Esophagus squamous epithelium (tissue), 5 donors: ENCODE measurements at regions not wholly inside any gene's neighbourhood (a gene's known extent, or its start where the extent isn't known, plus 50 kb on each side); places are given as distances from the start of the nearest gene placed in this dataset.
A peak's percentile ranks its signal among the peaks of the same experiment; 100 is the strongest.
"Not testable (repeated sequence)": the region's sequence is repeated elsewhere in the genome, so short reads cannot be mapped to it uniquely, and the experiment has no call there.

Source experiments
- DNase-seq: peaks from one replicate; lab custom pipeline; 2025; lab: John Stamatoyannopoulos, UW
- H3K27ac ChIP-seq, 4 donors: fragments of 200-600 bp; sonication (generic); one replicate each; pipeline ENCODE4 v1.5.1; 2016 to 2019; ENCODE audit warnings: mild to moderate bottlenecking in 1 of 4
- H3K27me3 ChIP-seq, 4 donors: fragments of 200-600 bp; sonication (generic); 1 replicate in 3 of 4; 2 replicates in 1 of 4; pipeline versions ENCODE4 v1.5.1 to v1.6.0; 2017 to 2021; ENCODE audit warnings: antibody characterized with exemption in 1 of 4
- H3K36me3 ChIP-seq, 3 donors: fragments of 200-600 bp; sonication (generic); one replicate each; pipeline ENCODE4 v1.5.1; 2016 to 2019
- H3K4me1 ChIP-seq, 3 donors: fragments of 200-600 bp; sonication (generic); one replicate each; pipeline ENCODE4 v1.5.1; 2017 to 2019
- H3K4me3 ChIP-seq, 4 donors: fragments of 200-600 bp; sonication (generic); 1 replicate in 3 of 4; 2 replicates in 1 of 4; pipeline ENCODE4 v1.5.1; 2016 to 2019; ENCODE audit warnings: mild to moderate bottlenecking in 2 of 4, moderate library complexity in 1 of 4
- H3K9me3 ChIP-seq, 3 donors: fragments of 200-600 bp; sonication (generic); one replicate each; pipeline ENCODE4 v1.5.1; 2016 to 2019
- POLR2A ChIP-seq, 4 donors: fragments of 450-650 bp; IDR thresholded peaks; one replicate each; pipeline ENCODE4 v1.6.1; 2017; ENCODE audit warnings: antibody characterized with exemption in 4 of 4, mild to moderate bottlenecking in 4 of 4, moderate library complexity in 3 of 4
- WGBS, 2 donors: methylation state at CpG; one replicate each; pipeline ENCODE4 v1.1.5; 2018; 5-methylcytosine and 5-hydroxymethylcytosine counted together
- intact Hi-C: fragments of 100-400 bp; cut with DNase I; formaldehyde crosslinking; loops from one replicate; pipeline ENCODE4 v1.15.0; 2022
- TF ChIP-seq, protein P1 (sequence below), 6 experiments: fragments of 450-650 bp in 4 of 6; fragments of 200-600 bp in 2 of 6; sonication (generic) in 2 of 6; IDR thresholded peaks; one replicate each; pipeline ENCODE4 v1.5.1; 2016 to 2019; ENCODE audit warnings: antibody characterized with exemption in 6 of 6, mild to moderate bottlenecking in 4 of 6, moderate library complexity in 4 of 6
- donor health status: DM: yes; HTN: yes; CAD: no.

GRCh38 chr7:29723599-29723998 is 82.7 kb upstream of the WIPF3 start:
- Histone ChIP-seq H3K9me3 (no peaks in the 10 kb centered on the region), H3K27me3 (peaks cover 0 to 10% (median 0%) of the 10 kb centered on the region in 4 donors), H3K36me3 (no peaks in the 10 kb centered on the region), H3K4me1 (no peaks in the 10 kb centered on the region), H3K4me3 (no peak overlapping the region), H3K27ac (no peak overlapping the region)
- WGBS, 2 donors: 72 to 74% methylated on average over 5 of the region's 5 CpGs
- intact Hi-C loops: no loop called here
- DNase-seq: no peak
- no peak for TF ChIP-seq POLR2A (IDR thresholded peaks at IDR 0.05)
- TF ChIP-seq, protein P1, sequence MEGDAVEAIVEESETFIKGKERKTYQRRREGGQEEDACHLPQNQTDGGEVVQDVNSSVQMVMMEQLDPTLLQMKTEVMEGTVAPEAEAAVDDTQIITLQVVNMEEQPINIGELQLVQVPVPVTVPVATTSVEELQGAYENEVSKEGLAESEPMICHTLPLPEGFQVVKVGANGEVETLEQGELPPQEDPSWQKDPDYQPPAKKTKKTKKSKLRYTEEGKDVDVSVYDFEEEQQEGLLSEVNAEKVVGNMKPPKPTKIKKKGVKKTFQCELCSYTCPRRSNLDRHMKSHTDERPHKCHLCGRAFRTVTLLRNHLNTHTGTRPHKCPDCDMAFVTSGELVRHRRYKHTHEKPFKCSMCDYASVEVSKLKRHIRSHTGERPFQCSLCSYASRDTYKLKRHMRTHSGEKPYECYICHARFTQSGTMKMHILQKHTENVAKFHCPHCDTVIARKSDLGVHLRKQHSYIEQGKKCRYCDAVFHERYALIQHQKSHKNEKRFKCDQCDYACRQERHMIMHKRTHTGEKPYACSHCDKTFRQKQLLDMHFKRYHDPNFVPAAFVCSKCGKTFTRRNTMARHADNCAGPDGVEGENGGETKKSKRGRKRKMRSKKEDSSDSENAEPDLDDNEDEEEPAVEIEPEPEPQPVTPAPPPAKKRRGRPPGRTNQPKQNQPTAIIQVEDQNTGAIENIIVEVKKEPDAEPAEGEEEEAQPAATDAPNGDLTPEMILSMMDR (IDR thresholded peaks at IDR 0.05): no peak

DNA sequence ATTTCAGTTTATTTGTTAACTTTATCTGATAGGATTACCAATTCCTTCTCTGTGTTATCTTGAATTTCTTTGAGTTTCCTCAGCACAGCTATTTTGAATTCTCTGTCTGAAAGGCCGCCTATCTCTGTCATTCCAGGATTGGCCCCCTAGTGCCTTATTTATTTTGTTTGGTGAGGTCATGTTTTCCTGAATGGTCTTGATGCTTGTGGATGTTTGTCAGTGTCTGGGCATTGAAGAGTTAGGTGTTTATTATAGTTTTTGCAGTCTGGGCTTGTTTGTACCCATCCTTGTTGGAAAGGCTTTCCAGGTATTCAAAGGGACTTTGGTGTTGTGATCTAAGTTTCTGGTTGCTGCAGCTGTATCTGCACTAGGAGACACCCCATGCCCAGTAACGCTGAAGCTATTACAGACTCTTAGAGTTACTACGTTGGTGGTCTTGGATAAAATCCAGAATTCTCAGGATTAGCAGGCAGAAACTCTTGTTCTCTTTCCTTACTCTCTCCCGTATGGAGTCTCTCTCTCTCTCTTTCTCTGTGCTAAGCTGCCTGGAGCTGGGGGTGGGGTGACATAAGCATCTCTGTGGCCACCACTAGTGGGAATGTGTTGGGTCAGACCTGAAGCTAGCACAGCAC is 76.7 kb upstream of the WIPF3 start:
- peaks cover 0 to 14% (median 0%) of the 10 kb centered on the region in 4 donors for H3K27me3 ChIP-seq
- H3K4me3 ChIP-seq, H3K27ac ChIP-seq, DNase-seq, intact Hi-C loops, H3K4me1 ChIP-seq, H3K36me3 ChIP-seq, H3K9me3 ChIP-seq: not testable (repeated sequence)
- 60 to 69% methylated on average over 3 to 4 of the region's 4 CpGs for WGBS, 2 donors

GRCh38 chr7:29734246-29734731 is 72.0 kb upstream of the WIPF3 start:
- no peak overlapping the region for H3K4me3 ChIP-seq
- TF ChIP-seq, protein P1 (IDR thresholded peaks at IDR 0.05): no peak
- TF ChIP-seq POLR2A (IDR thresholded peaks at IDR 0.05): no peak
- peaks cover 0 to 5% (median 0%) of the 10 kb centered on the region in 4 donors for H3K27me3 ChIP-seq
- no peak for DNase-seq
- no peaks in the 10 kb centered on the region for H3K9me3 ChIP-seq
- 75 to 76% methylated on average over 3 of the region's 3 CpGs for WGBS, 2 donors
- intact Hi-C loops: no loop called here
- H3K27ac ChIP-seq: no peak overlapping the region
- H3K36me3 ChIP-seq: no peaks in the 10 kb centered on the region
- H3K4me1 ChIP-seq: no peaks in the 10 kb centered on the region

DNA sequence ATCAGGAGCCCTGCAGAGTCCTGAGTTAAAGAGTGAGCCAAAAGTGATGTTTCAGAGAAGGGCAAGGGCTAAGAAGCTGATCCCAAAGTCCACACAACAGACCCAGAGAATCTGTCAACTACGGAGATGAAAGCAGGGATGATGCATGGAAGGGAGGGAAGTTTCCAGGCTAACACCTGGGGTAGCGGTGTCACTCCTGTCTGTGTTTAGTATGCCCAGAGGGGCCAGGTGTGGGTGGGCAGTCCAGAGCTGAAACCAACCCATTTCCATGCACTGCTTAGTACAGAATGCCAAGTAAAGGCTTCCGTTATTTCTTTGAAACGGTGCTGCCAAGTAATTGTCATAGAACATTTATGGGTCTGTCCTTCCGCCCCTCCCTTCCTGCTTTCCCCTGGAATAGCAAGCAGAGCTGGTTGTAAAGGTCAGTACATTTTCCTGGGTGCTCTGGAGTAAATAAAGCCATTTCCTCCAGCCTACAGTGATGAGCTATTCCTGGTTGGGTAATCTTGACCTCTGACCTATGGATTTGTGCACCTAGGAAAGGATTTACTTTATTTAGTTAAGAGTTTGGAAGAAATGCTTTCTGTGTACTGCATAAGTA is 58.6 kb upstream of the WIPF3 start:
- DNase-seq, intact Hi-C loops, H3K4me3 ChIP-seq, H3K36me3 ChIP-seq, H3K27me3 ChIP-seq, H3K9me3 ChIP-seq, H3K27ac ChIP-seq, H3K4me1 ChIP-seq: not testable (repeated sequence)
- 31% methylated on average over 4 of the region's 5 CpGs for WGBS, 2 donors

DNA sequence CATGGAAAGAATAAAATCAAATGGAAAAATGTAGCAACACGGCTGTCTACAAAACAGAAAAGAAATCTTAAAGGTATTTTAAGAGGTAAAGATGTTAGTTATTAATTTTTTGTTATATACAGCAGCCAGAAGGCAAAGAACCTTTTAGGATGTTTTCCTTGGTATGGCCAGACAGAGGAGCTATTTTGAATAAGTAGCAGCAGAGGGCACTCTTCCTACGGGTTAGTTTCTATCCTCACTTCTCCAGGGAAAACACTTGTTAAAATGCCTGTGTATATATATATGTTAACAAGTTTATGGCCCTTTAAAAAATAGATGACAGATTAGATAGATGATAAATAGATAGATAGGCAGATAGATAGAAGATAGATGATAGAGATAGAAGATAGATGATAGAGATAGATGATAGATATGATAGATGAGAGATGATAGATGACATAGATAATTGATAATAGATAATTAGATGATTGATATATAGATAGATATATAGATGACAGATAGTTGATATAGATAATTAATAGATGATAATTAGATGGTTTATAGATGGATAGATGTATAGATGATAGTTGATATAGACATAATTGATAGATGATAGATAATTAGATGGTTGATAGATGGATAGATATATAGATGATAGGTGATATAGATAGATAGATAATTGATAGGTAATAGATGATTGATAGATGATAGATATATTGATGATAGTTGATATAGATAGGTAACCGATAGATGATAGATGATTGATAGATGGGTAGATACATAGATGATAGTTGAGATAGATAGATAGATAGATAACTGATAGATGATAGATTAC is 57.8 kb upstream of the WIPF3 start:
- no peak for TF ChIP-seq POLR2A (IDR thresholded peaks at IDR 0.05)
- TF ChIP-seq, protein P1 (IDR thresholded peaks at IDR 0.05): peak in 4 of 6 experiments; percentile 27 to 46 (median 34)
- Histone ChIP-seq H3K27ac (no peak overlapping the region), H3K9me3 (no peaks in the 10 kb centered on the region), H3K4me3 (no peak overlapping the region), H3K27me3 (peaks cover 0 to under 1% (median 0%) of the 10 kb centered on the region in 4 donors), H3K4me1 (peaks cover 0 to 5% (median 0%) of the 10 kb centered on the region in 3 donors), H3K36me3 (no peaks in the 10 kb centered on the region)
- intact Hi-C loops: no loop called here
- WGBS, 2 donors: 28 to 31% methylated on average over 3 of the region's 3 CpGs
- no peak for DNase-seq
